ENCODE measurements at regions not wholly inside any gene's neighbourhood (a gene's known extent, or its start where the extent isn't known, plus 50 kb on each side); places are given as distances from the start of the nearest gene placed in this dataset.

- ChIA-PET CTCF (no interaction called here), POLR2A (no interaction called here)
- H3K4me1 Mint-ChIP-seq = no peaks in the 10 kb centered on the region
- TF ChIP-seq CTCF (IDR thresholded peaks at IDR 0.05) = no peak
- no peak for DNase-seq
- no peak overlapping the region for H3K4me3 Mint-ChIP-seq
- intact Hi-C loops (cut with micrococcal nuclease) = no loop called here
- no peaks in the 10 kb centered on the region for H3K9me3 Mint-ChIP-seq
- H3K27ac Mint-ChIP-seq = no peak overlapping the region
- H3K36me3 Mint-ChIP-seq (ENCODE audit: low read depth) = no peaks in the 10 kb centered on the region
- H3K27me3 Mint-ChIP-seq = peaks cover 4% of the 10 kb centered on the region
- no peak for ATAC-seq (ENCODE audit: low read depth)
Observed at GRCh38 chr6:15074806-15075205, 171.1 kb upstream of the JARID2 start.

GRCh38 chr6:15076565-15076964, 169.3 kb upstream of the JARID2 start:
- Mint-ChIP-seq H3K9me3 (no peaks in the 10 kb centered on the region), H3K4me3 (no peak overlapping the region), H3K36me3 (ENCODE audit: low read depth) (no peaks in the 10 kb centered on the region), H3K27me3 (peaks cover 4% of the 10 kb centered on the region), H3K4me1 (no peaks in the 10 kb centered on the region), H3K27ac (no peak overlapping the region)
- DNase-seq (no peak), ATAC-seq (ENCODE audit: low read depth) (no peak)
- intact Hi-C loops (cut with micrococcal nuclease) = no loop called here
- POLR2A ChIA-PET = no interaction called here
- CTCF ChIA-PET = no interaction called here
- TF ChIP-seq CTCF (IDR thresholded peaks at IDR 0.05) = no peak

GRCh38 chr6:15077006-15077405, 168.9 kb upstream of the JARID2 start:
- CTCF ChIA-PET = no interaction called here
- no peaks in the 10 kb centered on the region for H3K36me3 Mint-ChIP-seq (ENCODE audit: low read depth)
- no peak for DNase-seq

GRCh38 chr6:15077961-15078360, 167.9 kb upstream of the JARID2 start:
- no peak for TF ChIP-seq CTCF (IDR thresholded peaks at IDR 0.05)
- no peaks in the 10 kb centered on the region for H3K9me3 Mint-ChIP-seq
- DNase-seq (no peak), ATAC-seq (ENCODE audit: low read depth) (no peak)
- intact Hi-C loops (cut with micrococcal nuclease) = no loop called here
- H3K4me3 Mint-ChIP-seq = no peak overlapping the region
- ChIA-PET POLR2A (no interaction called here), CTCF (no interaction called here)
- H3K4me1 Mint-ChIP-seq = no peaks in the 10 kb centered on the region
- no peak overlapping the region for H3K27ac Mint-ChIP-seq
- H3K27me3 Mint-ChIP-seq = peaks cover 4% of the 10 kb centered on the region
- no peaks in the 10 kb centered on the region for H3K36me3 Mint-ChIP-seq (ENCODE audit: low read depth)

More at GRCh38 chr6:15077006-15077405, 168.9 kb upstream of the JARID2 start:
- POLR2A ChIA-PET = no interaction called here
- H3K4me1 Mint-ChIP-seq = no peaks in the 10 kb centered on the region
- no peaks in the 10 kb centered on the region for H3K9me3 Mint-ChIP-seq
- H3K4me3 Mint-ChIP-seq = no peak overlapping the region
- no peak overlapping the region for H3K27ac Mint-ChIP-seq
- peaks cover 4% of the 10 kb centered on the region for H3K27me3 Mint-ChIP-seq
- no peak for TF ChIP-seq CTCF (IDR thresholded peaks at IDR 0.05)
- ATAC-seq (ENCODE audit: low read depth) = no peak
- intact Hi-C loops (cut with micrococcal nuclease) = no loop called here

- intact Hi-C loops (cut with micrococcal nuclease) = no loop called here
- Mint-ChIP-seq H3K27ac (no peak overlapping the region), H3K4me1 (no peaks in the 10 kb centered on the region), H3K4me3 (no peak overlapping the region), H3K36me3 (ENCODE audit: low read depth) (no peaks in the 10 kb centered on the region), H3K9me3 (no peaks in the 10 kb centered on the region), H3K27me3 (peaks cover 4% of the 10 kb centered on the region)
- no peak for TF ChIP-seq CTCF (IDR thresholded peaks at IDR 0.05)
- ChIA-PET POLR2A (no interaction called here), CTCF (no interaction called here)
- DNase-seq = no peak
- ATAC-seq (ENCODE audit: low read depth) = no peak
Observed at GRCh38 chr6:15079288-15079817, 166.5 kb upstream of the JARID2 start.

Measured in activated B cell treated with CpG ODN at 0.5 μM for 24 hours (primary cell).